Central memory CD8-positive, alpha-beta T cell (primary cell): ENCODE measurements at regions not wholly inside any gene's neighbourhood (a gene's known extent, or its start where the extent isn't known, plus 50 kb on each side); places are given as distances from the start of the nearest gene placed in this dataset.

ENCODE experiments used
- ATAC-seq: fragments of 150-1000 bp; cut with Tn5 transposase; replicated peaks from 2 replicates; pipeline ENCODE4 v1.10.0; 2022; ENCODE audit warnings: mild to moderate bottlenecking, moderate FRiP score, moderate number of reproducible peaks; ENCODE audit not compliant: poor library complexity, severe bottlenecking; ENCODE audit errors: extremely low read depth
- DNase-seq, 2 donors: peaks; one replicate each; pipeline ENCODE4 v3.0.0; 2021; ENCODE audit warnings: low spot score in 2 of 2
- H3K27ac Mint-ChIP-seq: one replicate; pipeline ENCODE4 v1.8.0; 2022; ENCODE audit warnings: low read depth, mild to moderate bottlenecking, moderate library complexity, mixed read lengths
- H3K27me3 Mint-ChIP-seq: one replicate; pipeline ENCODE4 v1.8.0; 2022; ENCODE audit warnings: mixed read lengths
- H3K36me3 Mint-ChIP-seq: one replicate; pipeline ENCODE4 v1.8.0; 2022; ENCODE audit warnings: mild to moderate bottlenecking, moderate library complexity, mixed read lengths; ENCODE audit not compliant: insufficient read depth
- H3K4me1 Mint-ChIP-seq: one replicate; pipeline ENCODE4 v1.8.0; 2022; ENCODE audit warnings: mixed read lengths
- H3K4me3 Mint-ChIP-seq: one replicate; pipeline ENCODE4 v1.8.0; 2022; ENCODE audit warnings: mild to moderate bottlenecking, moderate library complexity, mixed read lengths
- H3K9me3 Mint-ChIP-seq: one replicate; pipeline ENCODE4 v1.8.0; 2022; ENCODE audit warnings: mixed read lengths

- Mint-ChIP-seq H3K27ac (no peak overlapping the region), H3K9me3 (peaks cover 11% of the 10 kb centered on the region), H3K4me3 (no peak overlapping the region), H3K36me3 (no peaks in the 10 kb centered on the region), H3K4me1 (no peaks in the 10 kb centered on the region), H3K27me3 (peaks cover 8% of the 10 kb centered on the region)
- no peak for ATAC-seq
- DNase-seq, result no peak
These were observed 279.1 kb downstream of the BRD1 start for GRCh38 chr22:49548356-49549202.

GRCh38 chr22:49547751-49548239 lies 279.9 kb downstream of the BRD1 start:
- ATAC-seq (no peak), DNase-seq (no peak)
- peaks cover 8% of the 10 kb centered on the region for H3K27me3 Mint-ChIP-seq
- peaks cover 11% of the 10 kb centered on the region for H3K9me3 Mint-ChIP-seq
- H3K4me1 Mint-ChIP-seq, result no peaks in the 10 kb centered on the region
- H3K4me3 Mint-ChIP-seq, result no peak overlapping the region
- H3K27ac Mint-ChIP-seq, result no peak overlapping the region
- no peaks in the 10 kb centered on the region for H3K36me3 Mint-ChIP-seq

DNA sequence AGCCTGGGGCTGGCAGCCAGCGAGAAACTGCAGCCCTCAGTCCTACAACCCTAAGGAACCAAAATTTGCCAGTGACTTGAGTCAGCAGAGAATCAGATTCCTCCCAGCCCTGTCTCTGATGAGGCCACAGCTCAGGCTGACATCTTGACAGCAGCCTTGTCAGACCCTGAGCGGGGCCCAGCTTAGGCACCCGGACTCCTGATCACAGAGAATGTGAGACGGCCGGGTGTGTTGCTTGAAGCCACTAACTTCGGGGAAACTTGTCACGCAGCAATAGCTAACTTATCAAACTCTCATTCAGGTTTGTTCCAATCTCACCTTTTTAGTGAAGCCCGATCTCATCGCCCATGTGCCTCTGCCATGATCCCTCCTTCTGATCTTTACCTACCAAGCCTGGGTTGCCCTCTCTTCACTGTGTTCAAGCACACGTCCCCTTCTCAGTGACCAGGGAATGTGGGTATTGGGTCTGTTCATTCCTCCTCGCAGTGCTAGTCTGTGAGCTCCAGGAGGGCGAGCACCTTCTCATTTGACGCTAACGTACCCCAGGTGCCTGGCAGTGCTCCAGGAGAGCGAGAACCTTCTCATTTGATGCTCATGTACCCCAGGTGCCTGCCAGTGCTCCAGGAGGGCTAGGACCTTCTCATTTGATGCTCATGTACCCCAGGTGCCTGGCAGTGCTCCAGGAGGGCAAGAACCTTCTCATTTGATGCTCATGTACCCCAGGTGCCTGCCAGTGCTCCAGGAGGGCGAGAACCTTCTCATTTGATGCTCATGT lies 280.7 kb downstream of the BRD1 start:
- Mint-ChIP-seq H3K27me3 (peaks cover 8% of the 10 kb centered on the region), H3K4me3 (no peak overlapping the region), H3K36me3 (no peaks in the 10 kb centered on the region), H3K4me1 (no peaks in the 10 kb centered on the region), H3K9me3 (peaks cover 11% of the 10 kb centered on the region), H3K27ac (no peak overlapping the region)
- DNase-seq, result no peak
- ATAC-seq, result no peak

- peaks cover 2% of the 10 kb centered on the region for H3K27me3 Mint-ChIP-seq
- H3K36me3 Mint-ChIP-seq, result no peaks in the 10 kb centered on the region
- no peak for ATAC-seq
- no peak for DNase-seq
- H3K9me3 Mint-ChIP-seq, result peaks cover 5% of the 10 kb centered on the region
- no peak overlapping the region for H3K27ac Mint-ChIP-seq
- H3K4me3 Mint-ChIP-seq, result no peak overlapping the region
- no peaks in the 10 kb centered on the region for H3K4me1 Mint-ChIP-seq
These were observed 282.1 kb downstream of the BRD1 start for GRCh38 chr22:49545606-49546005.

DNA sequence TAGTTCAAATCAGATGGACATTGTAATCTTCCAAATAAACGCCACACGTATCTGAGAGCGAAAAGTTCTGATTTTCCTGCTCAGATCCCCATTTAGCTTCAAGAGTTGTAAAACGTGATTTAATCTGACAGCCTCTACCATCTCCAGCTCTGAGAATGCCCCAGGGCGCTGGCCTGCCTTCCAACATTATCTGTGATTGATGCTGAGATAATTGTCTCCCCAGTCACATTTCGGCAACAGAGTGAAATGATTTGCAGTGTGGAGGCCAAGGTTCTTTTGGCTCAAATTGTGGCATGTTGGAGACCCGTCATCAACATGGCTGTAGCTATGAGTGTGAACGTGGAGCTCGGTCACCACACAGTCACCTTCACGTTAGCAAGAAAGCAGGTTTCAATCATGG lies 283.4 kb downstream of the BRD1 start:
- Mint-ChIP-seq H3K4me3 (no peak overlapping the region), H3K4me1 (no peaks in the 10 kb centered on the region), H3K36me3 (no peaks in the 10 kb centered on the region), H3K27ac (no peak overlapping the region), H3K9me3 (peaks cover 5% of the 10 kb centered on the region), H3K27me3 (no peaks in the 10 kb centered on the region)
- DNase-seq (no peak), ATAC-seq (no peak)

- ATAC-seq (no peak), DNase-seq (no peak)
- Mint-ChIP-seq H3K36me3 (no peaks in the 10 kb centered on the region), H3K27ac (no peak overlapping the region), H3K9me3 (peaks cover 5% of the 10 kb centered on the region), H3K27me3 (no peaks in the 10 kb centered on the region), H3K4me1 (no peaks in the 10 kb centered on the region), H3K4me3 (no peak overlapping the region)
These were observed 283.8 kb downstream of the BRD1 start for GRCh38 chr22:49543876-49544275.

DNA sequence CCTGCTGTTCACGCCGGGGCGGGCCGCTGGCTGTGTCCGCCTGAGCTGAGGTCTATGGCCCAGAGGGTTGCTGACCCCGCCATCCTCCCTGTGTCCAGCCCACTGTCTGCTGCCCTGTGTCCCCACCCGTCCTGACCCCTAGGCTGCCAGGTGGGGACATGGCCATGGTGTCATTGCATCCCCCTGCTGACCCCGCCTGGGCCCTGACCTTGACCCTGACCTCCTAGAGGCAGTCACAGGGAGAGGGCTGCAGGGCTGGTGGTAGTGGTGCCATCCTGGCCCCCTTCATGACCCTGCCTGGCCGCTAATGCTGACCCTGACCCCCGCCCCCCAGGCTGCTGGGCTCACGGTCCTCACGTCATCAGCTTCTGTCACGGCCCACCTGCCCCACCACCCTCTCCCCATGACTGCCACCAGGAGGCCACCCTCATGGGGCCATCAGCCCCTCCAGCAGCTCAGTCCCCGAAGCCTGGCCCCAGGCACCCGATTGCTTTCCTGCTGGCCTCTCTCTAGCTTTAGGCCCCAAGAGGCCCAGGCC lies 285.9 kb downstream of the BRD1 start:
- Mint-ChIP-seq H3K4me3 (no peak overlapping the region), H3K27ac (no peak overlapping the region), H3K36me3 (no peaks in the 10 kb centered on the region), H3K27me3 (no peaks in the 10 kb centered on the region), H3K9me3 (no peaks in the 10 kb centered on the region), H3K4me1 (no peaks in the 10 kb centered on the region)
- ATAC-seq (no peak), DNase-seq (no peak)

- no peak overlapping the region for H3K27ac Mint-ChIP-seq
- no peaks in the 10 kb centered on the region for H3K4me1 Mint-ChIP-seq
- no peaks in the 10 kb centered on the region for H3K27me3 Mint-ChIP-seq
- H3K4me3 Mint-ChIP-seq, result no peak overlapping the region
- ATAC-seq (no peak), DNase-seq (no peak)
- H3K9me3 Mint-ChIP-seq, result no peaks in the 10 kb centered on the region
- H3K36me3 Mint-ChIP-seq, result no peaks in the 10 kb centered on the region
These were observed 286.6 kb downstream of the BRD1 start for GRCh38 chr22:49540913-49541692.

- ATAC-seq, result no peak
- no peaks in the 10 kb centered on the region for H3K4me1 Mint-ChIP-seq
These were observed 287.4 kb downstream of the BRD1 start for GRCh38 chr22:49540084-49540912.

GRCh38 chr22:49538006-49538405 lies 289.7 kb downstream of the BRD1 start:
- H3K4me1 Mint-ChIP-seq, result no peaks in the 10 kb centered on the region
- no peak overlapping the region for H3K4me3 Mint-ChIP-seq
- no peak overlapping the region for H3K27ac Mint-ChIP-seq
- ATAC-seq, result no peak
- no peak for DNase-seq
- H3K36me3 Mint-ChIP-seq, result no peaks in the 10 kb centered on the region
- no peaks in the 10 kb centered on the region for H3K27me3 Mint-ChIP-seq
- no peaks in the 10 kb centered on the region for H3K9me3 Mint-ChIP-seq

More at GRCh38 chr22:49540084-49540912, 287.4 kb downstream of the BRD1 start:
- Mint-ChIP-seq H3K4me3 (no peak overlapping the region), H3K27me3 (no peaks in the 10 kb centered on the region), H3K9me3 (no peaks in the 10 kb centered on the region), H3K36me3 (no peaks in the 10 kb centered on the region), H3K27ac (no peak overlapping the region)
- no peak for DNase-seq

DNA sequence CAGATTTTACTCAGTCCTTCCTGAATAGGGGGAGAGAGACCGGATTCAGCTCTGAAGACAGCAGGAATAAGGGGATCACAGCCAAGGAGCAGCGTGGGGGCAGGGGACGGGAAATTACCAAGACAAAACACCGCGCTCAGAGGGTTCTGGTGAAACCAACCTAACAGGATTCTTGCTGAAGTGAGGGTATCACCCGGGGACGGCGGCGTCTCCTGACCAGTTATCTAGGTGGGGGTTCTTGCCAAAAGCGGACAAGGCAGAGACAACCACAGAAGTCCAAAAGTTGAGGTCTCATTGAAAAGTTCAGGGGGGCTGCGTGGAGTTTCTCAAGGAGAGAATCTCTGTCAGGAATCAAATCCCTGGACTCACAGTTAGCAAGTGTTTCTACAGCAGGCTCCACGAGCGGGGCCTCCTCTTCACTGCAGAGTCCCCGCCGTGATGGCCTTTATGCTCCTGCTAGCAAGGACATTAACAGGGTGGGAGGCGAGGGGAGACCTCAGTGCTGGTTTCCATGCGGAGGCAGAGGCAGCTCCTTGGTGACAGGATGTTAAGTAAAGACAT lies 291.0 kb downstream of the BRD1 start:
- Mint-ChIP-seq H3K4me1 (no peaks in the 10 kb centered on the region), H3K27ac (no peak overlapping the region), H3K9me3 (no peaks in the 10 kb centered on the region), H3K27me3 (no peaks in the 10 kb centered on the region), H3K4me3 (no peak overlapping the region), H3K36me3 (no peaks in the 10 kb centered on the region)
- DNase-seq (no peak), ATAC-seq (no peak)
